ENCODE measurements at regions not wholly inside any gene's neighbourhood (a gene's known extent, or its start where the extent isn't known, plus 50 kb on each side); places are given as distances from the start of the nearest gene placed in this dataset.

GRCh38 chr20:11867291-11867919 is 50.3 kb upstream of the BTBD3 start:
- DNase-seq: no peak

All from inflammatory macrophage treated with lipopolysaccharide for 1 hour (primary cell).